Mesenchymal stem cell (in vitro differentiated cells and primary cell): ENCODE measurements at regions not wholly inside any gene's neighbourhood (a gene's known extent, or its start where the extent isn't known, plus 50 kb on each side); places are given as distances from the start of the nearest gene placed in this dataset.

ENCODE experiments used
- DNase-seq: peaks from one replicate; pipeline ENCODE4 v3.0.0-alpha.2; 2013
- H2AFZ ChIP-seq: one replicate; pipeline ENCODE4 v1.6.1; 2013; ENCODE audit warnings: low read depth, mild to moderate bottlenecking, control low read depth, inconsistent platforms, low read length, moderate library complexity
- H2AK5ac ChIP-seq: 2 replicates; pipeline ENCODE4 v1.6.1; 2013; ENCODE audit warnings: low read length, moderate library complexity, mild to moderate bottlenecking, inconsistent platforms; ENCODE audit not compliant: severe bottlenecking
- H2BK120ac ChIP-seq: one replicate; pipeline ENCODE4 v1.6.1; 2013; ENCODE audit warnings: low read depth, mild to moderate bottlenecking, inconsistent platforms, low read length, moderate library complexity
- H2BK12ac ChIP-seq, 2 experiments: one replicate each; pipeline ENCODE4 v1.6.1; 2013; ENCODE audit warnings: inconsistent platforms in 2 of 2, low read length in 2 of 2, mild to moderate bottlenecking in 2 of 2, moderate library complexity in 2 of 2, control low read depth in 1 of 2
- H2BK15ac ChIP-seq: one replicate; pipeline ENCODE4 v1.6.1; 2013; ENCODE audit warnings: mild to moderate bottlenecking, low read depth, inconsistent platforms; ENCODE audit not compliant: poor library complexity, severe bottlenecking
- H2BK5ac ChIP-seq: 2 replicates; pipeline ENCODE4 v1.6.1; 2013; ENCODE audit warnings: low read depth, mild to moderate bottlenecking, low read length, control low read depth, inconsistent platforms; ENCODE audit not compliant: poor library complexity, severe bottlenecking
- H3K14ac ChIP-seq, 2 experiments: one replicate each; pipeline ENCODE4 v1.6.1; 2013; ENCODE audit warnings: inconsistent platforms in 2 of 2, low read length in 2 of 2, control low read depth in 1 of 2, mild to moderate bottlenecking in 1 of 2, moderate library complexity in 1 of 2
- H3K18ac ChIP-seq, 2 experiments: one replicate each; pipeline ENCODE4 v1.6.1; 2013; ENCODE audit warnings: inconsistent platforms in 2 of 2, low read length in 2 of 2, control low read depth in 1 of 2, low read depth in 1 of 2, mild to moderate bottlenecking in 1 of 2
- H3K23ac ChIP-seq, 2 experiments: one replicate each; pipeline ENCODE4 v1.6.1; 2013; ENCODE audit warnings: inconsistent platforms in 2 of 2, low read length in 2 of 2, mild to moderate bottlenecking in 2 of 2, moderate library complexity in 2 of 2, control low read depth in 1 of 2
- H3K27ac ChIP-seq: 2 replicates; pipeline ENCODE4 v1.5.1; 2013; ENCODE audit warnings: mild to moderate bottlenecking, moderate library complexity, low read length, control low read depth, inconsistent platforms; ENCODE audit not compliant: poor library complexity, severe bottlenecking
- H3K27me3 ChIP-seq, 2 experiments: 2 replicates each; pipeline versions ENCODE4 v1.6.1 to v1.7.0; 2013; ENCODE audit warnings: low read length in 2 of 2, mild to moderate bottlenecking in 2 of 2, moderate library complexity in 2 of 2, control low read depth in 1 of 2, inconsistent platforms in 1 of 2; ENCODE audit not compliant: control insufficient read depth in 1 of 2, insufficient read depth in 1 of 2
- H3K36me3 ChIP-seq, 2 experiments: 2 replicates each; pipeline versions ENCODE4 v1.6.1 to v1.7.0; 2013; ENCODE audit warnings: low read length in 2 of 2, control low read depth in 1 of 2, inconsistent platforms in 1 of 2, low read depth in 1 of 2, mild to moderate bottlenecking in 1 of 2; ENCODE audit not compliant: insufficient read depth in 2 of 2, control insufficient read depth in 1 of 2
- H3K4ac ChIP-seq, 2 experiments: one replicate each; pipeline ENCODE4 v1.6.1; 2013; ENCODE audit warnings: inconsistent platforms in 2 of 2, low read length in 2 of 2, mild to moderate bottlenecking in 2 of 2, moderate library complexity in 2 of 2, control low read depth in 1 of 2, low read depth in 1 of 2
- H3K4me1 ChIP-seq: 2 replicates; pipeline ENCODE4 v1.6.1; 2013; ENCODE audit warnings: low read depth, low read length, control low read depth; ENCODE audit not compliant: control insufficient read depth, insufficient read depth
- H3K4me2 ChIP-seq: 2 replicates; pipeline ENCODE4 v1.6.1; 2013; ENCODE audit warnings: low read length, mild to moderate bottlenecking, inconsistent platforms; ENCODE audit not compliant: poor library complexity, severe bottlenecking
- H3K4me3 ChIP-seq, 2 experiments: 2 replicates each; pipeline versions ENCODE4 v1.5.1 to v1.7.0; 2013; ENCODE audit warnings: low read length in 2 of 2, mild to moderate bottlenecking in 2 of 2, control low read depth in 1 of 2, low read depth in 1 of 2; ENCODE audit not compliant: insufficient read depth in 1 of 2
- H3K79me1 ChIP-seq: replicated peaks from 2 replicates; pipeline ENCODE4 v1.6.1; 2013; ENCODE audit warnings: mild to moderate bottlenecking, control low read depth, low read length, inconsistent platforms; ENCODE audit not compliant: poor library complexity, severe bottlenecking
- H3K9ac ChIP-seq: 2 replicates; pipeline ENCODE4 v1.7.0; 2013; ENCODE audit warnings: mild to moderate bottlenecking, low read length, moderate library complexity
- H3K9me3 ChIP-seq: 2 replicates; pipeline ENCODE4 v1.7.0; 2013; ENCODE audit warnings: mild to moderate bottlenecking, low read length; ENCODE audit not compliant: control insufficient read depth
- H4K8ac ChIP-seq: one replicate; pipeline ENCODE4 v1.6.1; 2013; ENCODE audit warnings: inconsistent platforms, mild to moderate bottlenecking, low read length, moderate library complexity
- H4K91ac ChIP-seq: one replicate; pipeline ENCODE4 v1.6.1; 2013; ENCODE audit warnings: mild to moderate bottlenecking, low read length, inconsistent platforms
- WGBS: methylation state at CpG from one replicate; pipeline ENCODE4 v1.1.7; 2013; ENCODE audit warnings: mixed read lengths; 5-methylcytosine and 5-hydroxymethylcytosine counted together

DNA sequence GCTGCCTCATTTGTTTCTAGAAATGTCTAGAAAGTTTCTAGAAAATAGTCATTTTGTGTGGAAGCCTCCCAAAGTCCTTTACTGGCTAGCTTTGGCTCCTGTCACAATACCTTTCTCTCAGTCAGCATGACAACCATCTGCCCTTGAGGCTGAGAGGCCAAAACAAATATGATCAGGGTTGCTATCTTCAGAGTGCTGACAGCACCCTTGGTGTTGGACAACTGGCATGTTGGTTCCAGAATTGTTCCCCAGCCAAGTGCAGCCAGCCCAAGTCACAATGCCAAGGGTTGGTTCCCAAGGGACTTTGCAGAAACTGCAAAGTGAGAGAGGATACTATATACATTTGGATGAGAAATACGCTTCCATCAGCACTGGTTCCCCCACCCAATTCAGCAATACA, 140.9 kb upstream of the GAS1 start:
- Histone ChIP-seq H2BK15ac (no peak overlapping the region), H4K91ac (no peak overlapping the region), H3K9ac (no peak overlapping the region), H3K27me3 (no peaks in the 10 kb centered on the region), H4K8ac (no peak overlapping the region), H3K79me1 (no peaks in the 10 kb centered on the region), H3K4ac (no peak overlapping the region), H3K23ac (no peak overlapping the region), H3K4me3 (no peak overlapping the region), H2BK5ac (no peak overlapping the region), H2AFZ (no peak overlapping the region), H3K4me1 (no peaks in the 10 kb centered on the region), H3K18ac (no peak overlapping the region), H3K27ac (no peak overlapping the region), H2BK120ac (no peak overlapping the region), H2AK5ac (no peak overlapping the region), H3K14ac (no peak overlapping the region), H2BK12ac (no peak overlapping the region), H3K4me2 (no peak overlapping the region), H3K9me3 (peaks cover 5% of the 10 kb centered on the region), H3K36me3 (no peaks in the 10 kb centered on the region)
- no CpG with 5 or more reads among the region's 1 CpG for WGBS
- no peak for DNase-seq

DNA sequence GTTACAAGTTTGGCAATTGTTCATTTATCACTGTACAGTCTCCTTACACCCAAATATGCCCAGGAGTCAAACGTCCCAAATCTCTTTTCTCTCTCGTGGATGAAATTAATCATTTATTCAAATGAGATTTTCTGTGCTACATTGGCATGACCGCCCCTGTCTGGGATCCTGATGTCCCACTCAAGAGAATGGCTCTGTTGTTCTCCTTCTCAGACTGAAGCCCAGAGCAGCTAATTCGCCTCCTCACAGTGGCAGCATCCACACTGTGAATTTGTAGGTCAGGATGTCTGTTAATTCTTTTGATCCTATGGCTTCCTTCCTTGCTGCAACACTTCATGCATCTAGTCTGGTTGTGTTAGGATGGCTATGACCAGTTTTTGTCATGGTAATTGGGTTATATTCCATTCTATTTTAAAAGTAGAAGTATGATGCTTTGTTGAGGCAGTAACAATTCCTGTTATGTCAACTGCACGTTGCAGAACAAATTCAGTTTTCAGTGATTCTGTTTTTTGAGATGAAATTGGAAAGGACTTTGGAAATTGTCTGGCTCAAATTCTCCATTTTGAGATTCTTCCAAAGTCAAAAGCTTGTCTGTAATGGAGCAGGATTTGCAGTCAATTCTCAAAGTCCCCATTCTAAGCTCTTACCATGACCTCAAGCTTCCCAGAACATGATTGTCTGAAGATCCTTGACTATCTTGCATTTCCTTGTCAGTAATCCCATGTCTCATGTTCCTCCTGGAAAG, 141.5 kb upstream of the GAS1 start:
- Histone ChIP-seq H3K4me2 (no peak overlapping the region), H3K23ac (no peak overlapping the region), H4K8ac (no peak overlapping the region), H3K27me3 (no peaks in the 10 kb centered on the region), H3K36me3 (no peaks in the 10 kb centered on the region), H2BK15ac (no peak overlapping the region), H3K4me1 (no peaks in the 10 kb centered on the region), H3K9ac (no peak overlapping the region), H2AFZ (no peak overlapping the region), H3K79me1 (no peaks in the 10 kb centered on the region), H3K27ac (no peak overlapping the region), H3K18ac (no peak overlapping the region), H3K14ac (no peak overlapping the region), H4K91ac (no peak overlapping the region), H2BK5ac (no peak overlapping the region), H3K4me3 (no peak overlapping the region), H2AK5ac (no peak overlapping the region), H3K4ac (no peak overlapping the region), H2BK12ac (no peak overlapping the region), H3K9me3 (peaks cover 5% of the 10 kb centered on the region), H2BK120ac (no peak overlapping the region)
- WGBS, result 90% methylated on average over 5 of the region's 5 CpGs
- no peak for DNase-seq

DNA sequence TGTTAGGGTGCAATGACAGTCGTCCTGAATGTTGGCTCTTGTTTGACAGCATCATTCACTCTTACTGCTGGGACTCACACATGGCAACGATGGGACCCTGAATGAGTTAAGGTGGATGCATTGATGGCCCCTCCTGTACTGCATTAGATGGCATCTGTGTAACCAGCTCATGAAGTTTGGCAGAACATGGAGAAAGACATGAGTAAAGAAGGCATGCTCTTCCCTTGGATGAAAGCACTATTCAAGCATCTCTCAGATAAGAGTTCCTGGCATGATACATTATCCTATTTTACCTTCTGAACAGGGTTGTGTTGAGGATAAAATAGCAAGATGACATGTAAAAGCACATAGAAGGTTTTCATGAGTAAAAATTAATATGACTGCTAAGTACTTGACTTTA, 142.2 kb upstream of the GAS1 start:
- Histone ChIP-seq H3K23ac (no peak overlapping the region), H2AFZ (no peak overlapping the region), H4K8ac (no peak overlapping the region), H3K4me3 (no peak overlapping the region), H3K36me3 (no peaks in the 10 kb centered on the region), H3K27me3 (no peaks in the 10 kb centered on the region), H3K27ac (no peak overlapping the region), H3K9ac (no peak overlapping the region), H3K4me1 (no peaks in the 10 kb centered on the region), H2BK15ac (no peak overlapping the region), H2AK5ac (no peak overlapping the region), H4K91ac (no peak overlapping the region), H3K18ac (no peak overlapping the region), H3K4ac (no peak overlapping the region), H2BK5ac (no peak overlapping the region), H3K9me3 (peaks cover 5% of the 10 kb centered on the region), H3K4me2 (no peak overlapping the region), H2BK12ac (no peak overlapping the region), H2BK120ac (no peak overlapping the region), H3K79me1 (no peaks in the 10 kb centered on the region), H3K14ac (no peak overlapping the region)
- no peak for DNase-seq
- WGBS, result 29% methylated on average over 2 of the region's 2 CpGs

DNA sequence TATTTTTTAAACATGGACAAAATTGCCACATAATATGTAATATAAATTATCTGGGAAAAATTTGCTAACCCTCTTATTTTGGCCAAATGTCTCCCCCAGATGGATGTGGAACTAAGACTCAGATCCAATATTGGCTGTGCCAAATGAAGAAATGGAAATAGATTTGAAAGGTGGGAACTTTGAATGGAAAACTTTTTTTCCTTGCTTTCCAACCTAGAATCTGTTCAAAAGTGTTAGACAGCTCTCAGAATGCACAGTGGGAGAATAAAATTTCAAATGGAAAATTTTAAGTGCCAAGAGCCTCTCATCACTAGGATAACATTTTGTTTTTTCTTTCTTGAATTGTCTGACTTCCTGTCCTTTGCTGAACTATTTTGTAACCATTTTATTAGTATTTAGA, 142.6 kb upstream of the GAS1 start:
- H4K8ac ChIP-seq, result no peak overlapping the region

More for the DNA sequence above, 142.6 kb upstream of the GAS1 start:
- Histone ChIP-seq H3K27me3 (no peaks in the 10 kb centered on the region), H2BK5ac (no peak overlapping the region), H3K18ac (no peak overlapping the region), H2AFZ (no peak overlapping the region), H3K4me1 (no peaks in the 10 kb centered on the region), H3K9ac (no peak overlapping the region), H3K9me3 (peaks cover 5% of the 10 kb centered on the region), H3K4me2 (no peak overlapping the region), H3K27ac (no peak overlapping the region), H3K79me1 (no peaks in the 10 kb centered on the region), H4K91ac (no peak overlapping the region), H3K14ac (no peak overlapping the region), H3K36me3 (no peaks in the 10 kb centered on the region), H2BK120ac (no peak overlapping the region), H2BK15ac (no peak overlapping the region), H3K4me3 (no peak overlapping the region), H2BK12ac (no peak overlapping the region), H3K4ac (no peak overlapping the region), H3K23ac (no peak overlapping the region), H2AK5ac (no peak overlapping the region)
- DNase-seq, result no peak
